SK-N-SH (cell line): ENCODE measurements at regions not wholly inside any gene's neighbourhood (a gene's known extent, or its start where the extent isn't known, plus 50 kb on each side); places are given as distances from the start of the nearest gene placed in this dataset.
"Not testable (repeated sequence)": the region's sequence is repeated elsewhere in the genome, so short reads cannot be mapped to it uniquely, and the experiment has no call there.

Source experiments
- CTCF ChIA-PET: fragments of 300-600, 350-600 bp; formaldehyde crosslinking; extraction: SDS; loops from one replicate; lab custom pipeline; 2021; lab: Yijun Ruan, JAX
- POLR2A ChIA-PET: fragments of 350-600 bp; sonication (Branson Sonifier 250); formaldehyde crosslinking; extraction: SDS; loops from one replicate; lab custom pipeline; 2020; ENCODE audit warnings: antibody characterized with exemption, inconsistent platforms; lab: Yijun Ruan, JAX
- DNase-seq: peaks from one replicate; pipeline ENCODE4 v3.0.0; 2012
- H2AFZ ChIP-seq: fragments of 200-600 bp; sonication (generic); 2 replicates; pipeline ENCODE4 v1.8.1; 2016; ENCODE audit warnings: antibody characterized with exemption, mild to moderate bottlenecking, low read depth
- H3F3A ChIP-seq: fragments of 200-600 bp; sonication (generic); replicated peaks from 2 replicates; pipeline ENCODE3; 2016; ENCODE audit warnings: antibody characterized with exemption, mild to moderate bottlenecking; ENCODE audit not compliant: insufficient read depth
- H3K27ac ChIP-seq, 2 experiments: fragments of 200-500 bp in 1 of 2; fragments of 200-600 bp in 1 of 2; sonication (Bioruptor generic) in 1 of 2; sonication (generic), shearing (Covaris generic) in 1 of 2; 2 replicates each; pipeline versions ENCODE4 v1.5.1 to v1.6.1; 2014 to 2016; ENCODE audit warnings: low read depth in 2 of 2, inconsistent platforms in 1 of 2, low read length in 1 of 2, mild to moderate bottlenecking in 1 of 2, mixed read lengths in 1 of 2
- H3K27me3 ChIP-seq: fragments of 200-600 bp; sonication (generic), shearing (Covaris generic); 2 replicates; pipeline ENCODE4 v1.6.1; 2016; ENCODE audit warnings: mixed run types; ENCODE audit not compliant: insufficient read depth
- H3K36me3 ChIP-seq, 2 experiments: fragments of 200-500 bp in 1 of 2; fragments of 200-600 bp in 1 of 2; sonication (Bioruptor generic) in 1 of 2; sonication (generic) in 1 of 2; replicated peaks in 1 of 2; 2 replicates each; pipeline versions ENCODE3 to v1.5.1; 2014 to 2016; ENCODE audit warnings: low read length in 1 of 2, mild to moderate bottlenecking in 1 of 2; ENCODE audit not compliant: insufficient read depth in 2 of 2, control insufficient read depth in 1 of 2
- H3K4me1 ChIP-seq, 2 experiments: fragments of 200-500 bp in 1 of 2; fragments of 200-600 bp in 1 of 2; sonication (Bioruptor generic) in 1 of 2; sonication (generic), shearing (Covaris generic) in 1 of 2; 2 replicates each; pipeline versions ENCODE4 v1.5.1 to v1.6.1; 2014 to 2016; ENCODE audit warnings: low read depth in 1 of 2, low read length in 1 of 2, mixed run types in 1 of 2; ENCODE audit not compliant: insufficient read depth in 2 of 2, control insufficient read depth in 1 of 2
- H3K4me2 ChIP-seq: fragments of 200-600 bp; sonication (generic), shearing (Covaris generic); 2 replicates; pipeline ENCODE4 v1.6.1; 2017; ENCODE audit warnings: mixed run types
- H3K4me3 ChIP-seq, 2 experiments: fragments of 200-500 bp in 1 of 2; fragments of 200-600 bp in 1 of 2; sonication (Bioruptor generic) in 1 of 2; sonication (generic), shearing (Covaris generic) in 1 of 2; 2 replicates each; pipeline versions ENCODE4 v1.5.1 to v1.8.1; 2014 to 2016; ENCODE audit warnings: low read depth in 2 of 2, inconsistent platforms in 1 of 2, low read length in 1 of 2, mild to moderate bottlenecking in 1 of 2, mixed read lengths in 1 of 2, moderate library complexity in 1 of 2
- H3K79me2 ChIP-seq: fragments of 200-600 bp; sonication (generic); 2 replicates; pipeline ENCODE4 v1.8.1; 2017; ENCODE audit warnings: mild to moderate bottlenecking; ENCODE audit not compliant: insufficient read depth
- H3K9ac ChIP-seq: fragments of 200-600 bp; sonication (generic); 2 replicates; pipeline ENCODE4 v1.6.1; 2017; ENCODE audit warnings: mixed run types
- H3K9me2 ChIP-seq: fragments of 200-600 bp; sonication (generic); 2 replicates; pipeline ENCODE4 v1.6.1; 2017; ENCODE audit warnings: mixed run types
- H3K9me3 ChIP-seq: fragments of 200-600 bp; sonication (generic); 2 replicates; pipeline ENCODE4 v1.6.1; 2017; ENCODE audit warnings: mixed run types, mild to moderate bottlenecking, moderate library complexity
- H4K20me1 ChIP-seq: fragments of 200-600 bp; sonication (generic); 2 replicates; pipeline ENCODE4 v1.6.1; 2017; ENCODE audit warnings: mild to moderate bottlenecking, mixed run types; ENCODE audit not compliant: insufficient read depth
- FOSL2 ChIP-seq: IDR thresholded peaks from 2 replicates; pipeline ENCODE4 v1.4.0; 2012; ENCODE audit warnings: low read depth, mild to moderate bottlenecking, moderate library complexity, borderline replicate concordance
- SMC3 ChIP-seq: IDR thresholded peaks from 2 replicates; pipeline ENCODE4 v1.6.1; 2012; ENCODE audit warnings: low read depth, low read length, improper control_type of control experiment
- TCF12 ChIP-seq: IDR thresholded peaks from 2 replicates; pipeline ENCODE4 v1.4.0; 2012
- WGBS: methylation state at CpG from one replicate; pipeline ENCODE4 v1.1.6; 2017; ENCODE audit warnings: low lambda C conversion rate; 5-methylcytosine and 5-hydroxymethylcytosine counted together
- TF ChIP-seq, protein P1 (sequence below): IDR thresholded peaks from 2 replicates; pipeline ENCODE4 v1.4.0; 2012; ENCODE audit warnings: low read depth, borderline replicate concordance

DNA sequence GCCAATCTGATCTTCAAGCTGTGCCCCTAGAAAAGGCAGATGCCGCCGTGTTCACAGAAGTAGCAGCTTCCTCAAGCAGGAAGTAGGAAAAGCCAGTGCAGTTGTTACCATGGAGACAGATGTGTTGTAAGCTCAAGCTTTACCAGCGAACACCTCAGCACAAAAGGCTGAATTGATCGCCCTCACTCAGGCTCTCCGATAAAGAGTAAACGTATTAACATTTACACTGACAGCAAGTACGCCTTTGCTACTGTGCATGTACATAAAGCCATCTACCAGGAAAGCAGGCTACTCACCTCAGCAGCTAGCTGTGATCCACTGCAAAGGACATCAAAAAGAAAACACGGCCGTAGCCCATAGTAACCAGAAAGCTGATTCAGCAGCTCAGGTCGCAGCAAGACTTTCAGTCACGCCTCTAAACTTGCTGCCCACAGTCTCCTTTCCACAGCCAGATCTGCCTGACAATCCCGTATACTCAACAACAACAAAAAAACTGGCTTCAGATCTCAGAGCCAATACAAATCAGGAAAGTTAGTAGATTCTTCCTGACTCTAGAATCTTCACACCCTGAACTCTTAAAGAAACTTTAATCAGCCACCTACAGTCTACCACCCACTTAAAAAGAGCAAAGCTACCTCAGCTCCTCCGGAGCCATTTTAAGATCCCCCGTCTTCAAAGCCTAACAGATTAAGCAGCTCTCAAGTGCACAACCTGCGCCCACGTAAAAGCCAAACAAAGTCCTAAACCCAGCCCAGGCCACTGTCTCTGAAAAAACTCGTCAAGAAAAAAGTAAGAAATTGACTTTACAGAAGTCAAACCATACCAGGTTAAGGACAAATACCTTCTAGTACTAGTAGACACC is 160.0 kb downstream of the DEFB131A start:
- H4K20me1 ChIP-seq, POLR2A ChIA-PET, H3F3A ChIP-seq, H3K4me3 ChIP-seq, H3K9me3 ChIP-seq, DNase-seq, H3K79me2 ChIP-seq, H3K4me1 ChIP-seq, H3K36me3 ChIP-seq, H3K9me2 ChIP-seq, H3K27me3 ChIP-seq, H2AFZ ChIP-seq, H3K9ac ChIP-seq, H3K4me2 ChIP-seq, H3K27ac ChIP-seq: not testable (repeated sequence)
- WGBS, result 20% methylated on average over 16 of the region's 17 CpGs
- CTCF ChIA-PET, result interaction anchor here (1.1 kb wide), 1 partner anchor 72 kb away, joined by 3 read pairs; no protein-coding TSS in a partner anchor

GRCh38 chr4:9604893-9605190 is 160.6 kb downstream of the DEFB131A start:
- 29% methylated on average over 5 of the region's 5 CpGs for WGBS
- H3K9me3 ChIP-seq, H3K9me2 ChIP-seq, H3F3A ChIP-seq, H3K9ac ChIP-seq, H3K4me1 ChIP-seq, H2AFZ ChIP-seq, H3K27me3 ChIP-seq, H4K20me1 ChIP-seq, H3K27ac ChIP-seq, POLR2A ChIA-PET, H3K4me3 ChIP-seq, H3K79me2 ChIP-seq, H3K36me3 ChIP-seq, DNase-seq, H3K4me2 ChIP-seq: not testable (repeated sequence)
- CTCF ChIA-PET, result interaction anchor here (1.1 kb wide), 1 partner anchor 72 kb away, joined by 3 read pairs; no protein-coding TSS in a partner anchor

GRCh38 chr4:9608300-9608699 is 164.1 kb downstream of the DEFB131A start:
- Histone ChIP-seq H3K27ac (no peak overlapping the region), H3K9me3 (no peaks in the 10 kb centered on the region), H3K9ac (no peak overlapping the region), H3K4me2 (no peak overlapping the region), H4K20me1 (no peaks in the 10 kb centered on the region), H3K4me3 (no peak overlapping the region), H3K4me1 (no peaks in the 10 kb centered on the region), H3K79me2 (no peaks in the 10 kb centered on the region), H2AFZ (no peak overlapping the region), H3F3A (no peaks in the 10 kb centered on the region), H3K36me3 (no peaks in the 10 kb centered on the region), H3K9me2 (no peaks in the 10 kb centered on the region), H3K27me3 (no peaks in the 10 kb centered on the region)
- ChIA-PET CTCF (no interaction called here), POLR2A (no interaction called here)
- no peak for DNase-seq
- TF ChIP-seq TCF12 (no peak), FOSL2 (no peak), SMC3 (no peak)
- TF ChIP-seq, protein P1, sequence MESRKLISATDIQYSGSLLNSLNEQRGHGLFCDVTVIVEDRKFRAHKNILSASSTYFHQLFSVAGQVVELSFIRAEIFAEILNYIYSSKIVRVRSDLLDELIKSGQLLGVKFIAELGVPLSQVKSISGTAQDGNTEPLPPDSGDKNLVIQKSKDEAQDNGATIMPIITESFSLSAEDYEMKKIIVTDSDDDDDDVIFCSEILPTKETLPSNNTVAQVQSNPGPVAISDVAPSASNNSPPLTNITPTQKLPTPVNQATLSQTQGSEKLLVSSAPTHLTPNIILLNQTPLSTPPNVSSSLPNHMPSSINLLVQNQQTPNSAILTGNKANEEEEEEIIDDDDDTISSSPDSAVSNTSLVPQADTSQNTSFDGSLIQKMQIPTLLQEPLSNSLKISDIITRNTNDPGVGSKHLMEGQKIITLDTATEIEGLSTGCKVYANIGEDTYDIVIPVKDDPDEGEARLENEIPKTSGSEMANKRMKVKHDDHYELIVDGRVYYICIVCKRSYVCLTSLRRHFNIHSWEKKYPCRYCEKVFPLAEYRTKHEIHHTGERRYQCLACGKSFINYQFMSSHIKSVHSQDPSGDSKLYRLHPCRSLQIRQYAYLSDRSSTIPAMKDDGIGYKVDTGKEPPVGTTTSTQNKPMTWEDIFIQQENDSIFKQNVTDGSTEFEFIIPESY, result no peak
- WGBS, result 3% methylated on average over 4 of the region's 4 CpGs

- POLR2A ChIA-PET, DNase-seq, H2AFZ ChIP-seq, H3K36me3 ChIP-seq, H3K79me2 ChIP-seq, H3K27me3 ChIP-seq, H3K4me3 ChIP-seq, H3K4me1 ChIP-seq, H3K27ac ChIP-seq, H3K9me3 ChIP-seq, H3F3A ChIP-seq, H3K4me2 ChIP-seq, H4K20me1 ChIP-seq, CTCF ChIA-PET, H3K9ac ChIP-seq, H3K9me2 ChIP-seq: not testable (repeated sequence)
- 30% methylated on average over 2 of the region's 2 CpGs for WGBS
These were observed 166.1 kb downstream of the DEFB131A start for GRCh38 chr4:9610321-9610720.
